ENCODE measurements at regions not wholly inside any gene's neighbourhood (a gene's known extent, or its start where the extent isn't known, plus 50 kb on each side); places are given as distances from the start of the nearest gene placed in this dataset.

DNA sequence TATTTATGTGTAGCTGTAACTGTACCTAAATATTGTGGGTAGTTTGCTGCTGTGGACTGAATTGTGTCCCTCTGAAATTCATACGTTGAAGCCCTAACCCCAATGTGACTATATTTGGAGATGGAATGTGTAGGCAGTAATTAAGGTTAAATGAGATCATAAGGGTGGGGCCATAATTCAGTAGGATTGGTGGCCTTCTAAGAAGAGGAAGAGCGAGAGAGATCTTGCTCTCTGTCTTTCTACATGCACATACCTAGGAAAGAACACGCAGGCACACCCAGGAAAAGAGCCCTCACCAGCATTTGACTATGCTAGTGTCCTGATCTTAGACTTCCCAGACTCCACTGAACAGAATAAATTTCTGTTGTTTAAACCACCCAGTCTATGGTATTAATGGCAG lies 67.6 kb upstream of the CFAP20DC start:
- DNase-seq, result no peak

DNA sequence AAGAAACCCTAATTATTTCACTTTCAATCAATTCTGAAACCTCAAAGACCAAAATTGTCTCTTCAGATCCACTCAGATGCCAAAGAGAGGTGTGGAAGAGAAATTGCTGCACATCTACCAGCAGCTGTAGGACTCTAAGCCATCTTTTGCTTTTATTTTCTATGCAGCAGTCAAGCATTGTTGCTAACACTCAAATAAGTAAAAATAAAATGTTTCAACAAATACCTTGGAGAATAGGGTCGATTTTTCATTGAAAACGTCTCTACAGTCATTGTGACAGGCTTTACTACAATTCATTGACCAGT lies 66.4 kb upstream of the CFAP20DC start:
- DNase-seq, result no peak

DNA sequence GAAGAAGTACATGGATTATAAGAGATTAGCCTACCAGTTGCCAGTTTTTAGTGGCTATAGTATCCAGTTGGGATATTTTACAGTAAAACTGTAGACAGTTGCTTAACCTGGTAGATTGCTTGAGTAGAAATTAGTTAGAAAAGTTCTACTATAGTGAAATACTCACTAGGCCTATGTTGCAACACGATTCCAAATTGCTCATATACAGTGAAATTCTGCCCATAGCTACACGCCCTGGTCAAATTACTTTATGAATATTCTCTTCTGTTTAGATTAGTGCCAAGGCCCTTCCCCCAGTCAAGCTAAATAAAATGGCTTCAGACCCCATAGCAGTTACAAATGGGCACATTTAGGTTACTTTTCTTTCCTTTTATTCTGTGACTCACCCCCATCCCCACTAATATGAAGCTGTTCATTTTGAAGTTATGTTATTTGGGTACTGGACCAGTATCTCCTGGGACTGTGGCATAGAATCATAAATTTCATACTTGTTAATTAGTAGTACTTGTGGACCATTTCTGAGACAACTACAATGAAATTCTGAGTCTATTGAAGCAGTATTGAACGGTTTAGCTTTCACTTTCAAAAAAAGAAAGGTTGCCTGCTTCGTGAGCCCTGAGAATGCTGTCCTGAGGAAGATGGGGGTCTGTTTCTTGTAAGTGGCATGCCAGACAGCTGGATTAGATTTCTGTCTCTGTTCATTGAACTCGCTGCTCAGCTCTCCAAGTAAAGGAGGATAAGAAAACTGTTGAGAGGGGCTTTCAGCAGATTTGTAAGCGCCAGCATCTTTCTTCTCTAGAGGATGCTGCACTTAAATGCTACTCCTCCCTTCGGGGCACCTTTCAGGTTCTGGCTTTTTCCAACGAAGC lies 65.8 kb upstream of the CFAP20DC start:
- DNase-seq, result no peak

DNA sequence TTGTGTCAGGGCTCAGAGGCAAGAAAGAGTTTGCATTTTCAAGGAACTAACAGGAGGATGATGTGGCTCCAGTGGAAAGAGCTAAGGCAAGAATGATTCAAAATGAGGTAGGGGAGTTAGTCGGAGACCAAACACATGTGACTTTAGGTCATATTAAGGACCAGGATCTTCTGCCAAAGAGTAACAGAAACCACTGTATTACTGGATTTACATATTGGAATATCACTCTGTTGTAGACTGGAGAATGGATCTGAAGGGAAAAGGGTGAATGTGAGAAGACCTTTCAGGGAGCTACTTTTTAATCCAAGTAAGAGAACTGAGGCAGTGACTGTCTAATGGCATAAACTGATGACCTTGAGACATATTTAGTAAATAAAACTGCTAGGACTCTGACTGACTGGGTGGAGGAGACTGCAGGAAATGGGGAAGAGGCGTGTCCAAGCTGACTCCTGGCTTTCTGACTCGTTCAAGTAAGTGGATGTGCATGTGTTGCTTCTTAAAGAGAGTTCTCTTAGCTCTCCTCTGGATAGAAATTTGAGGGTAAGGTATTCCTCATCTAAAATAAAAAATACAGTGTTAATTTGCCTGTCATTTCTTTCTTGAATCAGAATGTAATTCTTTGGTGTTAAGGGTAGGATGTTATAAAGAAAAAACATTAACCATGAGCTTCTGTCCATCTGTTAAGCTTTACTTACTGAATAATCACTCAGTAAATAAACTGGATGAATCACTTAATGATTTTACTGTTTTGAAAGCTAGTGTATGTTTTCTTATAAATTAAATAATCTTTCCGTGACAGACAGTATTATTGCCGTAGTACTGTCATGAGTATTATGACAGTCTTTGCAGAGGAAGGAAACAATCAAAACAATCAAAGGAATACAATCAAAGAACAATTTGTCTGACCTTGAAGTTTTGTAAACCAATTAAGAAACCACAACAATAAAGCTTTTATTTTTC lies 58.3 kb upstream of the CFAP20DC start:
- no peak for DNase-seq

DNA sequence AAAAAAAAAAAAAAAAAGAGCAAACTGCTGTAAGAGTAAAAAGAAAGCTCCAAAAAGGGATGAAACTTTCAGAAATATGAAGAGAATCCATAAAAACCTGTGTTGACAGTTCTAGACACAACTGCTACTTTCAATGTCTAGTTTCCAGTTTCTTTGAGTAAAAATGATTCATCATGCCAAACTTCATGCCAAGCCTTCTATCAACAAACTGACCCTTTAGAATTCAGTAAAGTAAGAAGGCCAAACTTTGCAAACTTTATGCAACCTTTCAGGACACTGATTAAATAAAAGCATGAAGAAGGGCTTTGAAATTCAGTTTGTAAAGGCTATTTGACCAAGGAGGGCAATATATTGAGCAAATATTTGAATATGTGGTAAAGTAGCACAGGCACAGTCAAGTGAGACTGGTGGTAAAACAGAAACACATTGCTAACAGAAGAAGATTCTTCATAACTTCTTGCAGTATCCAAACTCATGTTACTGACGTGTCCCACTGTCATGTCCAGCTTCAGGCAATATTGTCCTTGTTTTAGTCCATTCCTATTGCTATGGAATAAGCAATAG lies 56.3 kb upstream of the CFAP20DC start:
- no peak for DNase-seq

DNA sequence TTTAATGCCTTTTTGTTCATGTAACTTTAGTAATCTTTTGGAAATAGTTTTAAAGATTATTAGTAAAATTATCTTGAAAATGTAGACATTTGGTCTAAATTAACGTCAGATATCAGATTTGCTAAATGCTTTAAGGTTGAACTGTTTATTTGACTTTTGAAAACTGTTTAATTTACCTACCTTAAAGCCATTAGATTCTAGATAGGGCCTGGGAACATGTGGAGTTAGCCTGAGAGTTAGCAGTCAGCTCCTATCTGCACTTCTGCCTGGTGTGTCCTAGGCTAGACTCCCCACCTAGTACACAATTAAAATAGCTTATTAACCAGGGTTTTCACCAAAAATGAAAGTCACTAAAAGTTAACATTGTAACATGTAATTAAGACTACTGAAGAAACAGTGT lies 53.7 kb upstream of the CFAP20DC start:
- DNase-seq, result no peak

DNA sequence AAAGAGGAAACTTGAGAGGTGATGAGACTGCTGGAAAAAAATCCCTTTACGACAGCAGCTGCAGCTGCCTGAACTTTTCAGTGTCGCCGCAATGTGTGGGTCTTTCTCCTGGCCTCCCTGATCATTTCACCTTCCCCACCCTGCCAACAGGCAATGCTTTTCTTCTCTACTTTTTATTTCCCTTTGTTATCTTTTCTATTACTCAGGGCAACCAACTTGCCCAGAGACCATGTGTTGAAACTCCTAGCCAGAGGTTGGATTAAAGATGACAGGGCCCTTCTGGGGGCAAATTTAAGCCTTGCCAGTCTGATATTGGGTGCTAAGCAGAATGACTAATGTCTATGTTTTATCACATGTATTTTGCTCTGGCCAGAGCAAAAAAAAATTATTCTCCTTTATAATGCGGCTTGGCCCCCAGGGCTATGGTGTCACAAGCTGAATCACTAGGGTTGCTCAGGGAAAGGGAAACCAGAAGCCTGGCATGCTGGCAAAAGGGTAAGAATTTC lies 51.5 kb upstream of the CFAP20DC start:
- no peak for DNase-seq

Data from stimulated activated CD4-positive, alpha-beta T cell treated with anti-CD3 and anti-CD28 coated beads, Interleukin-15, amount 100 ng/mL, for 24 hours (primary cell).